Stimulated activated effector memory CD8-positive, alpha-beta T cell treated with anti-CD3 and anti-CD28 coated beads, Interleukin-12 subunit alpha, Interleukin-12 subunit beta, amount 100 ng/mL, for 72 hours (primary cell): ENCODE measurements at regions not wholly inside any gene's neighbourhood (a gene's known extent, or its start where the extent isn't known, plus 50 kb on each side); places are given as distances from the start of the nearest gene placed in this dataset.
"Not testable (repeated sequence)": the region's sequence is repeated elsewhere in the genome, so short reads cannot be mapped to it uniquely, and the experiment has no call there.

Source experiments
- ATAC-seq: fragments of 150-1000 bp; cut with Tn5 transposase; 2 replicates; pipeline ENCODE4 v1.10.0; 2021
- DNase-seq, 2 donors: peaks; one replicate each; pipeline ENCODE4 v3.0.0; 2021 to 2022; ENCODE audit warnings: low spot score in 2 of 2
- H3K27ac Mint-ChIP-seq: one replicate; pipeline ENCODE4 v1.8.0; 2022; ENCODE audit warnings: mild to moderate bottlenecking, mixed read lengths
- H3K36me3 Mint-ChIP-seq: one replicate; pipeline ENCODE4 v1.8.0; 2022; ENCODE audit warnings: mild to moderate bottlenecking, mixed read lengths
- H3K4me1 Mint-ChIP-seq: one replicate; pipeline ENCODE4 v1.8.0; 2022; ENCODE audit warnings: mixed read lengths
- H3K4me3 Mint-ChIP-seq: one replicate; pipeline ENCODE4 v1.8.0; 2022; ENCODE audit warnings: mild to moderate bottlenecking, mixed read lengths
- H3K9me3 Mint-ChIP-seq: one replicate; pipeline ENCODE4 v1.8.0; 2022; ENCODE audit warnings: mixed read lengths

DNA sequence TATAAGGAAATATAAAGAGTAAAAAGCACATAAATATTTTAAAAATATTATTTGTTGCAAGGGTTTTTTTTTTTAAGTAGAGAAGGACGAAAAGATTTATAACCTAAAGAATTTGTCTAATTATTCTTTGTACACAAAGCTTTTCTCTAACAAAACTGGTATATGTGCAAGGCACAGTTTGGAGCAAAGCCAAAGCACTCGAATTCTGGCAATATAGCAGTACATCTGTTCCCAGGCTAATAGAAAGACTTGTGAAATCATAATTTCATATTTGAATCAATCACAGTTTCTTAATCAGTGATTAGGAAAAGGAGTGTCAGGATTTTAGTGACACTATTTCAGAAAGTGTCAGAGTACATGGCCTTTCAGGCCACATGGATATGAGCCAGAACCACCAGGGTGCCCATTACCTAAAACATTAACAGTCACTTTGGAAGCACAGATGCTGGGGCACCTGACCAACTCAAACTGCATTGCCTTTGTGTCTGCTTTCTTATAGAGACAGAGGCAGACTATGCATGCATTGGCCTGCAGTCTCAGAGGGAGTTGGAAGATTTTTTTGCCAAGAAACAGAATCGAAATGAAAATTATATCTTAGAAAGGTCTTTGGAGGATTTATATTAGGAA is 651.8 kb upstream of the SGO1 start:
- Mint-ChIP-seq H3K4me1 (no peaks in the 10 kb centered on the region), H3K27ac (no peak overlapping the region), H3K36me3 (no peaks in the 10 kb centered on the region), H3K4me3 (no peak overlapping the region), H3K9me3 (peaks cover 12% of the 10 kb centered on the region)
- ATAC-seq: no peak
- DNase-seq: no peak

DNA sequence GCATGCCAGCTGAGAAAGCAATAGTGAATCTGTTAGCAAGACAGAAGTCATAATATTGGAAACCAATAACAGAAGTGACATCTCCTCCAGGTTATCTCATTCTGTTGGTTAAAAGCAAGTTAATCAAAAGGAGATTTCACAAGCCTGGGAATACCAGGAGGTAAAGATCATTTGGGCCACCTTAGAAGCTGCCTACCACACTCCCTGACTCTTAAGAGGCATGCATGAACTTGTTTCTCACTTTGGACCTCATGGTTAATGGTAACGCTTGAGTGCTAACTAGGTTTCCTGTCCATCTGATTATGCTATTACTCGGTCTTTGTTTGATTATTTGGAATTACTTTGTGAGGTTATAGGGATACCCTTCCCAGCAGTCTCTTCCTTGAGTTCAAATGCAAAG is 650.8 kb upstream of the SGO1 start:
- DNase-seq (no peak), ATAC-seq (no peak)
- Mint-ChIP-seq H3K4me3 (no peak overlapping the region), H3K9me3 (peaks cover 11% of the 10 kb centered on the region), H3K4me1 (no peaks in the 10 kb centered on the region), H3K27ac (no peak overlapping the region), H3K36me3 (no peaks in the 10 kb centered on the region)

DNA sequence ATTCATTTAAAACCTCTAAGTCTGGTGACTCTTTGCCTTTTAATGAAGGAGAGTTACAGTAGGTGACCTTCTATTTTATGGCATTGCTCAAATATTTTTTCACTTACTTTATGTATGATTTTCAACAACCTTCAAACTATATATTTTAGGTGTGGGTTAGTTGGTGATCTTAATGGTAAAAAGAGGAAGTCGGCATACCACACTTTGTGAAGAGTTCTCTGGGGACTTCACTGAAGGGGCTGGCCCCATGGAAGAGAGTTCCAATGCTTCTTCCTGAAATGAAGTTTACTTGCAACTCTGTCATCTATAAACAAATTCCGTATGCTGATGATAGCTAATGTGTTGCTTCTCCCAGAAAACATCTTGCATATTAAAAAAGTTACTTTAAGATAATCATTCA is 647.0 kb upstream of the SGO1 start:
- H3K9me3 Mint-ChIP-seq: peaks cover 12% of the 10 kb centered on the region
- DNase-seq (no peak), ATAC-seq (no peak)
- no peaks in the 10 kb centered on the region for H3K36me3 Mint-ChIP-seq
- H3K27ac Mint-ChIP-seq: no peak overlapping the region
- no peaks in the 10 kb centered on the region for H3K4me1 Mint-ChIP-seq
- H3K4me3 Mint-ChIP-seq: no peak overlapping the region

DNA sequence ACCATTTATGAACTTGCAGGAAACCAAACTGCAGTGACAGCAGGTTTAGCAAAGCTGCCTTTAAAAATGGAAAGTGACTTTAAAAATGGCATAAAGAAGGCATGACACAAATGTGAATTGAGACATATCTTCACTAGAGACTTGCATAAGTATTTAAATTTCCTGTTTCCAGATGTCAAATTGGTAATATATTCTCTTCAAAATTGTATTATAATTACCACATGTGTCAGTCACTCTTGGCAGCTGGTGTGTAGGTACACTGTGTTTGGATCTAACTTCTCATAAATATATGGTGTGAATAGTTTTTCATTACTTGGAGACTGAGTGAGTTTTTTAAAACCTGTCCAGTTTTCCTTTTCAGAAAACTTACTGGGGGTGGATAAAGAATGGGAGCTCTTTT is 636.2 kb upstream of the SGO1 start:
- Mint-ChIP-seq H3K4me1 (no peaks in the 10 kb centered on the region), H3K4me3 (no peak overlapping the region), H3K27ac (no peak overlapping the region), H3K36me3 (no peaks in the 10 kb centered on the region), H3K9me3 (peaks cover 32% of the 10 kb centered on the region)
- DNase-seq (no peak), ATAC-seq (no peak)

DNA sequence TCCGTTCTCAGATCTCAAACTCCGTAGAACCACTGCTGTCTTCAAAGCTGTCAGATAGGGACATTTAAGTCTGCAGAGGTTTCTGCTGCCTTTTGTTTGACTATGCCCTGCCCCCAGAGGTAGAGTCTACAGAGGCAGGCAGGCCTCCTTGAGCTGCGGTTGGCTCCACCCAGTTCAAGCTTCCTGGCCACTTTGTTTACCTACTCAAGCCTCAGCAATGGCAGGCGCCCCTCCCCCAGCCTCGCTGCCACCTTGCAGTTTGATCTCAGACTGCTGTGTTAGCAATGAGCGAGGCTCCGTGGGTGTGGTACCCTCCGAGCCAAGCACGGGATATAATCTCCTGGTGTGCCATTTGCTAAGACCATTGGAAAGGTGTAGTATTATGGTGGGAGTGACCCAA is 634.9 kb upstream of the SGO1 start:
- not testable (repeated sequence) for ATAC-seq, H3K36me3 Mint-ChIP-seq, H3K4me3 Mint-ChIP-seq, H3K27ac Mint-ChIP-seq, H3K4me1 Mint-ChIP-seq, DNase-seq
- H3K9me3 Mint-ChIP-seq: peaks cover 30% of the 10 kb centered on the region

DNA sequence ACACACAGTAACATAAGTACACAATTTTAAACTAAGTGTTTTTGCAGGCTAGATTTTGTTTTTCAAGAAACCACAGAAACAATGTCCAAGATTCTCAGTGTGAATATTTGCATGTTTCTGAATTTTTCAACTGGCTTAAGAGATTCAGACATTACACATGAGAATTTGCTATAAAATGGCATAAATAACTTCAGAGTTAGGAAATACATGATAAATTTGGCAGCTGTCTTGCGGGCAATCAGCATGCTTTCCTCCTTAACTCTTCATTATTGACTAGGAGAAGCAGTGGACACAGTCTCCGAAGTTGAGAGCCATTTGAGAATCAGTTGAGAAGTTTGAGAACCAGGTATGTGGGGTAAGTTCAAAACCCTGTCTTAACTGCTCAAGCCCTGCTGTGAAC is 625.6 kb upstream of the SGO1 start:
- Mint-ChIP-seq H3K4me3 (no peak overlapping the region), H3K27ac (no peak overlapping the region), H3K9me3 (peaks cover 29% of the 10 kb centered on the region), H3K36me3 (no peaks in the 10 kb centered on the region), H3K4me1 (no peaks in the 10 kb centered on the region)
- ATAC-seq (no peak), DNase-seq (no peak)

DNA sequence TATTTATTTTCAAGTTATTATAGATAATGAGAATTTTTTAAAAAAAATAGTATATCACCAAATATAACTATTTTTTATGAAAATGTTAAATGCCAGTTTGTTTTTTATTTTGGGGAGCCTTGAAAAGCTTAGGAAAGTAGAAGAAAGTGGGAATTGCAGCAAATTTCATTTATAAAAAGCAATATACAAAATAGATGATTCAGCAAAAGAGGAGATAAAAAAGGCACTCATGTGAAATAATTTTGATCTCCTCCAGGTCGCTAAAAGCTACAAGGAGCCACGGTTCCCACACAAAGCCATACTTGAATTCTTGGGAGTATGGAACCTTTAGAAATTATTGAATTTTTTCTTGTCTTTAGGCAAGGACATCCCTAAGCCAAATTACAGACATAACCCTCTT is 625.0 kb upstream of the SGO1 start:
- Mint-ChIP-seq H3K27ac (no peak overlapping the region), H3K9me3 (peaks cover 29% of the 10 kb centered on the region), H3K4me1 (no peaks in the 10 kb centered on the region), H3K4me3 (no peak overlapping the region), H3K36me3 (no peaks in the 10 kb centered on the region)
- DNase-seq (no peak), ATAC-seq (no peak)

DNA sequence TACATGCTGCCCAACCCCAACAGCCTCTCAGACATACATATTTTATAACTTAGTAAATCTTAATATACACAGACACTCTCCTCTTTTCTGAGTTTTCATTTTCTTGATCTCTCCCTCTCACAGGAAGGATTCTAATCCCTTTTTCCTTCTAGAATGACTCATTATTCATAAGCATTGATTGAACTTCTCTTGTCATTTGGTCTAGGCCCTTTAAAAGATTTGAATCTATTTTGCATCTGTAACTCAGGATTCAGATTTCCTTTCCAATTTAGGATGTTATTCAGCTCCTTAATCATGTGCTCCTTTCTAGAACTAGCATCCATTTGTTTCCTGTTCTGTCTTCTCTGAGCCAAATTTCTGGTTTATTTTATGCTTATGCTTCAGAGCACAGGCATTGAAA is 624.5 kb upstream of the SGO1 start:
- no peak overlapping the region for H3K27ac Mint-ChIP-seq
- ATAC-seq: no peak
- H3K4me1 Mint-ChIP-seq: no peaks in the 10 kb centered on the region
- no peaks in the 10 kb centered on the region for H3K36me3 Mint-ChIP-seq
- peaks cover 29% of the 10 kb centered on the region for H3K9me3 Mint-ChIP-seq
- H3K4me3 Mint-ChIP-seq: no peak overlapping the region
- no peak for DNase-seq

DNA sequence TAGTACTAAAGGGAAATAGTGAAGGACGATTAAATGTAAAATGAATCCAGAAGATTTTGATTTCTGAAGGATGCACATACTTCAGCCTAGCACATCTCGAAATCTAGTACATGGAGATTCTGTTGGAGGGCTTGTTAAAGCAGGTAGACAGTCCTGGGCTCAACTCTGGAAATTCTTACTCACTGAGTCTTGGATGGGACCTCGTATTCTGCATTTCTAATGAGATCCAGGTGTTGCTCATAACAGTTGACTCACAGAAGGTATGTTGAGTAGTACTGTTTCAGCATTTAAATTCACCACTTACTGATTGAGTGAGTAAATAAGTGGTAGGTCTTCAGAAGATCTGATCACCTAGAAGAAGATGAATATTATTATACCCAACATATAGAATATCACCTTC is 623.4 kb upstream of the SGO1 start:
- no peak for ATAC-seq
- DNase-seq: no peak
- H3K9me3 Mint-ChIP-seq: peaks cover 24% of the 10 kb centered on the region
- H3K27ac Mint-ChIP-seq: no peak overlapping the region
- H3K4me3 Mint-ChIP-seq: no peak overlapping the region
- H3K36me3 Mint-ChIP-seq: no peaks in the 10 kb centered on the region
- H3K4me1 Mint-ChIP-seq: no peaks in the 10 kb centered on the region

DNA sequence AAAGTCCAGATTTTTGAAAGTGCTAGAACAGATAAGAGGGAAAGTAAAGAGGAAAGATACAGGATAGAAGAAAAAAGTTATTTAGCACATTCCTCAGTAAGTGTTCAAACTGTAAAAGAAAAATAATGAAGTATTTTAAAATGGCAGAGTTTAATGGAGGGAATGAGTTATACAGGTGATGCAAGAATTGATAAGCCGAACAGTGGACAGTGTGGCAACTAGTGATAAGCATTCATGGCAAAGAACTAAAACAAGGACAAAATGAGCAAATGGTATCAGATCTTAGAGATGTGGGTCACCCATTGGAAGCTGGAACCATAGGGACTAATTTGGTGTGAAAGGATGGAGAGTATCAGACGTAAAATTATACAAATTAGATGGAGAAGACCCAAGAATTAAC is 622.9 kb upstream of the SGO1 start:
- Mint-ChIP-seq H3K4me3 (no peak overlapping the region), H3K9me3 (peaks cover 25% of the 10 kb centered on the region), H3K36me3 (no peaks in the 10 kb centered on the region), H3K27ac (no peak overlapping the region), H3K4me1 (no peaks in the 10 kb centered on the region)
- DNase-seq (no peak), ATAC-seq (no peak)

DNA sequence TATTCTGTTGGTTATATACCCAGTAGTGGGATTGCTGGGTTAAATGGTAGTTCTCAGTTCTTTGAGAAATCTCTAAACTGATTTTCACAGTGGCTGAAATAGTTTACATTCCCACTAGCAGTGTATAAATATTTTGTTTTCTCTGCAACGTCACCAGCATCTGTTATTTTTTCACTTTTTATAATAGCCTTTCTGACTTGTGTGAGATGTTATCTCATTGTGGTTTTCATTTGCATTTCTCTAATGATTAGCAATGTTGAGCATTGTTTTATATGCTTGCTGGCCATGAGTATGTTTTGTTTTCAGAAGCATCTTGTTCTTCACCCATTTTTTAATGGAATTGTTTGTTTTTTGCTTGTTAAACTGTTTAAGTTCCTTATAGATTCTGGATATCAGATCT is 612.7 kb upstream of the SGO1 start:
- H3K4me1 Mint-ChIP-seq: no peaks in the 10 kb centered on the region
- DNase-seq (no peak), ATAC-seq (no peak)
- H3K9me3 Mint-ChIP-seq: peaks cover 30% of the 10 kb centered on the region
- no peaks in the 10 kb centered on the region for H3K36me3 Mint-ChIP-seq
- H3K27ac Mint-ChIP-seq: no peak overlapping the region
- no peak overlapping the region for H3K4me3 Mint-ChIP-seq

DNA sequence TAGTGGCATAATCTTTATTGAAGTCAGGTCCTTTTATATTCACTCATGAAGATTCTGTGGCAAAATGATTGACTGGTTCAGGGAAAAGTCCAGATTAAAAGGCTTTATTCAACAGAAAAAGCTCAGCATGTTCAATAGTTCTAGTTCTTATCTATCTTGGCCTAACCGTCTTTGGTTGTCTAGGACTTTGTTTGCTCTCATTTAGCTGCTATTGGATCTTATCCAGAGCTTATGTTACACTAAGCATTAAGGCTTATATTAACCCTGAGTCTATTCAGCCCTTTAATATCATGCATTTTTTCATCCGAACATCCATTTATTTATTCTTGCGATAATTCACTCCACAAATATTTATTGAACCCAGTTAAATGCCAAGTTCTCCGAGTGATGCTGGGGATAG is 601.0 kb upstream of the SGO1 start:
- H3K4me3 Mint-ChIP-seq: no peak overlapping the region
- no peaks in the 10 kb centered on the region for H3K4me1 Mint-ChIP-seq
- DNase-seq (no peak), ATAC-seq (no peak)
- H3K36me3 Mint-ChIP-seq: no peaks in the 10 kb centered on the region
- no peak overlapping the region for H3K27ac Mint-ChIP-seq
- peaks cover 41% of the 10 kb centered on the region for H3K9me3 Mint-ChIP-seq

DNA sequence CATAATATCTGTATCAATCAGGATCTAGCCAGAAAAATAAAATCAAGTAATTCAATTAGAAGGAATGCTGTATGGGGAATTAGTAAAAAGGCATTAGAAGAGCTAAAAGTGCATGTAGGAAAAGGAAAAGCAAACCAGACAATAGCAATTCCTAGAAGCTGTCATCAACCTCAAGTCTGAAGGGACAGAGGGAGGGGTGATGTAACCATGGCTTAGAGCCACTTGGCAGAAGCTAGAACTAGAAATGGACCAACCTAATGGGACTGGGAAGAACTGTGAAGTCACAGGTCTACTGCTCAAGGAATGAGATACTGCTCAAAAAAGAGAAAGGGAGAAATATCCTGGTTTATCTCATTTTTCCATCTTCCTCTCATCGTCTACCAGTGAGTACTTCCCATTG is 590.7 kb upstream of the SGO1 start:
- H3K4me3 Mint-ChIP-seq: no peak overlapping the region
- DNase-seq: no peak
- no peak for ATAC-seq
- no peak overlapping the region for H3K27ac Mint-ChIP-seq
- H3K4me1 Mint-ChIP-seq: no peaks in the 10 kb centered on the region
- peaks cover 27% of the 10 kb centered on the region for H3K9me3 Mint-ChIP-seq
- H3K36me3 Mint-ChIP-seq: no peaks in the 10 kb centered on the region

DNA sequence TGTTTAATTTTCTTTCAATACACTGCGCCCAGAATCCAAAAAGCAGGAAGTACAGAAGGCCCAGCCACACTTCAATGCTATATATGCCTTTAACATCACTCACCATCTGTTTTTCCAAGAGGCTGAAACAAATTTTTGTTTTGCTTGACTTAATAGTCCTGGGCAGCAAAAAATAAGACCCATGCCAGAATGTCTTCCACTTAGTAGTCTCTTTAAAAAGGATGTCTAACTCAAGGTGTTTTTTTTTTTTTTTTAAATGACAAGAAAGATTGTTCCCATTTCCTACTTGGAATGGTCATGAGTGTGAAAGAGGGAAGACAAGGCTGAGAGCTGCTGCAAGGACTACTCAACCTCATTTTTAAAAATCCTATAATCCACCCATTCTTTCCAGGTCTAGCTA is 590.3 kb upstream of the SGO1 start:
- Mint-ChIP-seq H3K9me3 (peaks cover 27% of the 10 kb centered on the region), H3K4me1 (no peaks in the 10 kb centered on the region), H3K36me3 (no peaks in the 10 kb centered on the region), H3K27ac (no peak overlapping the region), H3K4me3 (no peak overlapping the region)
- no peak for ATAC-seq
- no peak for DNase-seq

DNA sequence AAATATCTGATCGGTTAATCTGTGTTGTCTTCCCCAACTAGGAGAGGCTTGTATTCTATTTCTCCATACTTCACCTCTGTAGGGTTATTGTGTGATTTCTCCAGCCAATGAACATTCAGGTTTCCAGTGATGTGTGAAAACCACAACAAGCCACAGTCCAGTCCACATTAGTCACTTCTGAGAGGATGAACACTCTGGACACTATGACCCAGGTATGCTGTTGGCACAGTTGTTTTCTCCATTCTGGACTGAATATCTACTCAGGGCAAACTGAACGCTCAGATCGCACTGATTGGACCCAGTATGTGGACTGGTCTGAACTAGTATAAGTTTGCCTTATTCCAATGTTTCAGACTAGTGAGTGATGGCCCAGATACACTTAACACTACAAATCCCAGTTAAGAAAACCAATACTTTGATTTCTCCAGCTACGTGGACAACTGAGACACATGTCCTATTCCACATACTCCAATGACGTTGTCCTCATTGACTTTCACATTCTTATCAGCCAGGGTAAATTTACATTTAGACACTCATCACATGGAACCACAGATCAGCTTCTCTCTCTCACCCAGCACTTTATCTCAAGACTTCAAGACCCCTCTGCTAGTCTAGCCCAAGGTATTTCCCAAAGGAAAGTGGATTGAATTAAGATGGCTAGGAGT is 587.4 kb upstream of the SGO1 start:
- H3K4me3 Mint-ChIP-seq: no peak overlapping the region
- no peak overlapping the region for H3K27ac Mint-ChIP-seq
- no peaks in the 10 kb centered on the region for H3K4me1 Mint-ChIP-seq
- ATAC-seq: no peak
- H3K9me3 Mint-ChIP-seq: peaks cover 24% of the 10 kb centered on the region
- no peaks in the 10 kb centered on the region for H3K36me3 Mint-ChIP-seq
- no peak for DNase-seq

DNA sequence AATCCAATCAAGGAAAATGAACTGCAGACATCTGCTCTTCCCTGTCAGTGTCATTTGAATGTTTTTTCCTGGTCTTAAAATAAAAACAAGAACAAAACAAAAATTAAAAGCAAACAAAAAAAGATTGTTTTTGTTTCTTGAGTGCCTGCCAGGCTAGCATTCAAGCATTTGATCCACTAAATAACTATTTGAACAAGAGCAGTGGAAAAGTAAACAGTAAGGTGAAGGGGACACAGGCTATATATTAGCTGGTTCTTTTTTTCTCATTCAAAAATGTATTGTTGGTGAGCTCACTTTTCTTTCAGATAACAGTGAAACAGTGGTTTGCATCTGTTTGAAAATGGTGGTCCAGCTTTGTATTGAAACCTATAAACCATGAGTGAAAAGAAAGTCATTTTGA is 586.9 kb upstream of the SGO1 start:
- H3K27ac Mint-ChIP-seq: no peak overlapping the region
- no peak overlapping the region for H3K4me3 Mint-ChIP-seq
- no peak for ATAC-seq
- H3K9me3 Mint-ChIP-seq: peaks cover 24% of the 10 kb centered on the region
- DNase-seq: no peak
- no peaks in the 10 kb centered on the region for H3K4me1 Mint-ChIP-seq
- no peaks in the 10 kb centered on the region for H3K36me3 Mint-ChIP-seq

DNA sequence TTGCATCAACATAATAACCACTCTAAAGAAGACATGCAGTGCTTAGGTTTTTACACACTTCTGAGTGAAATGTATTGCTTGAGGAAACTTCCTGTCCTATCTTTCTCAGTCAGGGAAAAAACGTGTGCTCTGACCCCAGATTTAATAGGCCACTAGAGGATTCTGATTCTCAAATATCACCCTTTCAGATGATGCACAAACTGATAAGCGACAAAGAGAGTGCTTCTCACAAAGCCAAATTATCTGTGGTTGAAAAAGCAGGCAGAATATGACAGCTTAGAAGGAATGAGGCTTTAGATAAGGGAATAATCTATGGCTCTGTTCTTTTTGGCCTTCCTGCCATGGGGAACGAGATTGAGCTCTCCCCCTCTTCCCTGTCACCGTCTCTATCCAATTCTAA is 583.4 kb upstream of the SGO1 start:
- peaks cover 18% of the 10 kb centered on the region for H3K9me3 Mint-ChIP-seq
- no peak for ATAC-seq
- H3K27ac Mint-ChIP-seq: no peak overlapping the region
- no peak for DNase-seq
- no peaks in the 10 kb centered on the region for H3K4me1 Mint-ChIP-seq
- H3K36me3 Mint-ChIP-seq: no peaks in the 10 kb centered on the region
- H3K4me3 Mint-ChIP-seq: no peak overlapping the region
